ENCODE measurements at regions not wholly inside any gene's neighbourhood (a gene's known extent, or its start where the extent isn't known, plus 50 kb on each side); places are given as distances from the start of the nearest gene placed in this dataset.

GRCh38 chr1:29508458-29509107 is 272.3 kb downstream of the PTPRU start:
- no peak overlapping the region for H2AFZ ChIP-seq (ENCODE audit: low read length)
- no peak overlapping the region for H3K9ac ChIP-seq (ENCODE audit: insufficient read depth, low read depth, low read length)
- H3K4me2 ChIP-seq (ENCODE audit: low read depth, low read length) = no peak overlapping the region
- H3K4me3 ChIP-seq (replicated peaks in 1 of 3; ENCODE audit: insufficient read depth in 1 of 3, low read depth in 2 of 3, low read length in 3 of 3) = no peak overlapping the region
- 14% methylated on average over 1 of the region's 3 CpGs for WGBS (ENCODE audit: low lambda C conversion rate)
- no peak for ATAC-seq
- in situ Hi-C loops (cut with HindIII; ENCODE audit: extremely low pct_ligation_motif_present, low pct_unique_long_range_greater_than_20kb) (no loop called here), intact Hi-C loops (cut with micrococcal nuclease; ENCODE audit: unreplicated experiment) (no loop called here)
- peaks cover 0 to 7% of the 10 kb centered on the region in 2 experiments; a peak in 1 of 5 replicates for H3K27me3 ChIP-seq (ENCODE audit: control insufficient read depth in 1 of 2, insufficient read depth in 2 of 2, low read length in 2 of 2)
- POLR2A ChIA-PET = no interaction called here
- DNase-seq (ENCODE audit: low spot score) = no peak
- no peaks in the 10 kb centered on the region for H3K9me3 ChIP-seq (ENCODE audit: low read length)
- H3K36me3 ChIP-seq (replicated peaks in 1 of 2; ENCODE audit: control insufficient read depth in 1 of 2, insufficient read depth in 2 of 2, low read length in 2 of 2) = no peaks in the 10 kb centered on the region
- no TSS peak for BruUV-seq (replicated peaks)
- CTCF ChIA-PET (ENCODE audit: low intra/inter-chr PET ratio, low total read pairs) = no interaction called here
- TF ChIP-seq SNAI1 (CRISPR knock-in tag; IDR thresholded peaks at IDR 0.05; ENCODE audit: borderline replicate concordance) = no peak
- no peaks in the 10 kb centered on the region for H4K20me1 ChIP-seq (ENCODE audit: insufficient read depth, low read length)
- H3K4me1 ChIP-seq (ENCODE audit: insufficient read depth, low read length) = peaks cover 7% of the 10 kb centered on the region
- H3K79me2 ChIP-seq (ENCODE audit: insufficient read depth, low read length) = no peaks in the 10 kb centered on the region
- no peak overlapping the region for H3K27ac ChIP-seq (ENCODE audit: extremely low read length, insufficient read depth, low read length)
- no peak for FAIRE-seq

- FAIRE-seq = no peak
- 33% methylated on average over 10 of the region's 12 CpGs for WGBS (ENCODE audit: low lambda C conversion rate)
Measured at GRCh38 chr1:29506678-29507225, 270.4 kb downstream of the PTPRU start.

More at GRCh38 chr1:29506678-29507225, 270.4 kb downstream of the PTPRU start:
- H4K20me1 ChIP-seq (ENCODE audit: insufficient read depth, low read length) = no peaks in the 10 kb centered on the region
- ATAC-seq (no peak), DNase-seq (ENCODE audit: low spot score) (no peak)
- peaks cover 14% of the 10 kb centered on the region for H3K4me1 ChIP-seq (ENCODE audit: insufficient read depth, low read length)
- H3K27ac ChIP-seq (ENCODE audit: extremely low read length, insufficient read depth, low read length) = no peak overlapping the region
- intact Hi-C loops (cut with micrococcal nuclease; ENCODE audit: unreplicated experiment) (no loop called here), in situ Hi-C loops (cut with HindIII; ENCODE audit: extremely low pct_ligation_motif_present, low pct_unique_long_range_greater_than_20kb) (no loop called here)
- no peak overlapping the region for H2AFZ ChIP-seq (ENCODE audit: low read length)
- BruUV-seq (replicated peaks) = no TSS peak
- CTCF ChIA-PET (ENCODE audit: low intra/inter-chr PET ratio, low total read pairs) = no interaction called here
- H3K27me3 ChIP-seq (ENCODE audit: control insufficient read depth in 1 of 2, insufficient read depth in 2 of 2, low read length in 2 of 2) = peaks cover 0 to 7% of the 10 kb centered on the region in 2 experiments; a peak in 1 of 5 replicates
- H3K9me3 ChIP-seq (ENCODE audit: low read length) = no peaks in the 10 kb centered on the region
- no peak overlapping the region for H3K4me2 ChIP-seq (ENCODE audit: low read depth, low read length)
- H3K79me2 ChIP-seq (ENCODE audit: insufficient read depth, low read length) = no peaks in the 10 kb centered on the region
- no peaks in the 10 kb centered on the region for H3K36me3 ChIP-seq (replicated peaks in 1 of 2; ENCODE audit: control insufficient read depth in 1 of 2, insufficient read depth in 2 of 2, low read length in 2 of 2)
- TF ChIP-seq MED13 (CRISPR knock-in tag; IDR thresholded peaks at IDR 0.05) (no peak), ZNF232 (CRISPR knock-in tag; IDR thresholded peaks at IDR 0.05; ENCODE audit: borderline replicate concordance) (no peak), FOXJ3 (CRISPR knock-in tag; IDR thresholded peaks at IDR 0.05; ENCODE audit: borderline replicate concordance) (no peak), IKZF1 (IDR thresholded peaks at IDR 0.05) (no peak), CENPT (CRISPR knock-in tag; IDR thresholded peaks at IDR 0.05; ENCODE audit: low read depth) (no peak), CEBPG (CRISPR knock-in tag; IDR thresholded peaks at IDR 0.05) (no peak), RCOR2 (CRISPR knock-in tag; IDR thresholded peaks at IDR 0.05) (no peak)
- POLR2A ChIA-PET = no interaction called here
- H3K9ac ChIP-seq (ENCODE audit: insufficient read depth, low read depth, low read length) = no peak overlapping the region
- H3K4me3 ChIP-seq (replicated peaks in 1 of 3; ENCODE audit: insufficient read depth in 1 of 3, low read depth in 2 of 3, low read length in 3 of 3) = no peak overlapping the region
